Urinary bladder (tissue), 4 donors: ENCODE measurements at regions not wholly inside any gene's neighbourhood (a gene's known extent, or its start where the extent isn't known, plus 50 kb on each side); places are given as distances from the start of the nearest gene placed in this dataset. TPM values are rescaled to one million over a fixed set of nuclear protein-coding genes. Genes with fewer than 3 reads are reported as not detected.
"Not testable (repeated sequence)": the region's sequence is repeated elsewhere in the genome, so short reads cannot be mapped to it uniquely, and the experiment has no call there.

Experiments used
- DNase-seq: peaks from one replicate; pipeline ENCODE4 v3.0.0-alpha.2; 2015; ENCODE audit errors: extremely low spot score
- H3K27ac ChIP-seq: one replicate; pipeline ENCODE4 v1.5.1; 2013; ENCODE audit warnings: low read depth, mild to moderate bottlenecking, moderate library complexity
- H3K36me3 ChIP-seq: one replicate; pipeline ENCODE4 v1.6.1; 2013; ENCODE audit warnings: mild to moderate bottlenecking, moderate library complexity; ENCODE audit not compliant: insufficient read depth
- H3K4me1 ChIP-seq: one replicate; pipeline ENCODE4 v1.6.1; 2013; ENCODE audit warnings: mild to moderate bottlenecking, moderate library complexity; ENCODE audit not compliant: insufficient read depth
- H3K4me3 ChIP-seq: one replicate; pipeline ENCODE4 v1.5.1; 2013; ENCODE audit warnings: low read depth, low read length
- whole genome bisulfite sequencing: extraction: QIAGEN DNeasy Blood & Tissue Kit; methylation state at CpG from one replicate; pipeline ENCODE4 v1.1.7; 2013; 5-methylcytosine and 5-hydroxymethylcytosine counted together
- small RNA-seq: library from RNA; depleted of rRNA; stranded (forward); fragments of <200 nt; gene quantifications from one replicate; pipeline ENCODE3, GENCODE V24; 2014
- donor health status: healthy with polysubstance abuse.
- donor health status: healthy.

- not testable (repeated sequence) for DNase-seq, H3K4me1 ChIP-seq, H3K4me3 ChIP-seq, H3K36me3 ChIP-seq, H3K27ac ChIP-seq
- WGBS = 78% methylated on average over 1 of the region's 1 CpG
Measured at GRCh38 chr3:102366116-102366515, 68.7 kb upstream of the ZPLD1 start.

- WGBS = 78% methylated on average over 2 of the region's 2 CpGs
- DNase-seq = no peak
- no peak overlapping the region for H3K27ac ChIP-seq
- H3K4me1 ChIP-seq = no peaks in the 10 kb centered on the region
- no peaks in the 10 kb centered on the region for H3K36me3 ChIP-seq
- no peak overlapping the region for H3K4me3 ChIP-seq
Measured at GRCh38 chr3:102374863-102375634, 59.8 kb upstream of the ZPLD1 start.

GRCh38 chr3:102378216-102378615 lies 56.6 kb upstream of the ZPLD1 start:
- 81% methylated on average over 4 of the region's 4 CpGs for WGBS
- DNase-seq = no peak
- no peaks in the 10 kb centered on the region for H3K36me3 ChIP-seq
- H3K4me3 ChIP-seq = no peak overlapping the region
- no peak overlapping the region for H3K27ac ChIP-seq
- no peaks in the 10 kb centered on the region for H3K4me1 ChIP-seq

- H3K4me1 ChIP-seq, H3K4me3 ChIP-seq, H3K27ac ChIP-seq, H3K36me3 ChIP-seq, DNase-seq: not testable (repeated sequence)
- 90% methylated on average over 6 of the region's 6 CpGs for WGBS
Measured at GRCh38 chr3:102382201-102382600, 52.6 kb upstream of the ZPLD1 start.

Small RNA genes lying in the stretch of these regions (small RNA-seq; reads per million reads assigned to genes)
- not detected for gene AC106712.1
- gene RF00019 = not detected
